T-helper 17 cell (primary cell): ENCODE measurements at regions not wholly inside any gene's neighbourhood (a gene's known extent, or its start where the extent isn't known, plus 50 kb on each side); places are given as distances from the start of the nearest gene placed in this dataset.
"Not testable (repeated sequence)": the region's sequence is repeated elsewhere in the genome, so short reads cannot be mapped to it uniquely, and the experiment has no call there.

ENCODE experiments used
- ATAC-seq: fragments of 150-1000 bp; cut with Tn5 transposase; 2 replicates; pipeline ENCODE4 v1.10.0; 2021; ENCODE audit warnings: mild to moderate bottlenecking, moderate library complexity
- DNase-seq, 3 donors: peaks; one replicate each; pipeline versions ENCODE4 v3.0.0 to v3.0.0-alpha.2; 2020 to 2021
- H3K9me3 ChIP-seq: one replicate; pipeline ENCODE4 v1.7.0; 2013; ENCODE audit warnings: low read length, mild to moderate bottlenecking; ENCODE audit not compliant: control insufficient read depth, poor library complexity, severe bottlenecking
- H3K27ac Mint-ChIP-seq: one replicate; pipeline ENCODE4 v1.8.0; 2022; ENCODE audit warnings: mild to moderate bottlenecking, moderate library complexity, mixed read lengths
- H3K27me3 Mint-ChIP-seq: one replicate; pipeline ENCODE4 v1.8.0; 2022; ENCODE audit warnings: mixed read lengths
- H3K36me3 Mint-ChIP-seq: one replicate; pipeline ENCODE4 v1.8.0; 2022; ENCODE audit warnings: low read depth, mixed read lengths
- H3K4me1 Mint-ChIP-seq: one replicate; pipeline ENCODE4 v1.8.0; 2022; ENCODE audit warnings: mild to moderate bottlenecking, mixed read lengths
- H3K4me3 Mint-ChIP-seq: one replicate; pipeline ENCODE4 v1.8.0; 2022; ENCODE audit warnings: mild to moderate bottlenecking, moderate library complexity, mixed read lengths

GRCh38 chr2:38494394-38494793 is 108.3 kb downstream of the HNRNPLL start:
- H3K27me3 Mint-ChIP-seq = no peaks in the 10 kb centered on the region
- peaks cover 2% of the 10 kb centered on the region for H3K36me3 Mint-ChIP-seq
- H3K27ac Mint-ChIP-seq = no peak overlapping the region
- H3K4me3 Mint-ChIP-seq = no peak overlapping the region
- no peak for ATAC-seq
- no peak for DNase-seq
- peaks cover 7% of the 10 kb centered on the region for H3K4me1 Mint-ChIP-seq
- no peaks in the 10 kb centered on the region for H3K9me3 ChIP-seq

GRCh38 chr2:38492042-38492615 is 110.6 kb downstream of the HNRNPLL start:
- H3K36me3 Mint-ChIP-seq = peaks cover 2% of the 10 kb centered on the region
- no peak overlapping the region for H3K27ac Mint-ChIP-seq
- no peaks in the 10 kb centered on the region for H3K4me1 Mint-ChIP-seq
- ATAC-seq (no peak), DNase-seq (no peak)
- no peaks in the 10 kb centered on the region for H3K9me3 ChIP-seq
- H3K4me3 Mint-ChIP-seq = no peak overlapping the region
- no peaks in the 10 kb centered on the region for H3K27me3 Mint-ChIP-seq

DNA sequence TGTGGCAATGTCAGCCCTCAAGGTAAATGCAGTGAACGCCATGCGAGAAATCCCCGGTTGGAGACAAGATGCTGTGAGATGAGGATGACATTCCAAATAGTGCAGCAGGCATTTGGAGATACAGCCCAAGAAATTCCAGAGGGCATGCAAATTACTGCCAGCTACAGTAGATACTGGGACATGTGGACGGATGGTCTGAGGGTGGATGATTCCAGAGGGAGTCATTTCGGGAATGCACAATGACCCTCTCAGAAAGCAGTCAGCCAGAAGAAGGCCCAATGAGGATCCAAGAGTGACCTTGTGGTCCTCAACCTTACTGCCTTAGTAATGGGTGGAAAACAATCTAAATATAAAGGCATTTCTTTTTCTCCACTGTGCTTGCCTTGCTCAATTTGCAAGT is 111.3 kb downstream of the HNRNPLL start:
- H3K4me1 Mint-ChIP-seq = no peaks in the 10 kb centered on the region
- ATAC-seq = no peak

DNA sequence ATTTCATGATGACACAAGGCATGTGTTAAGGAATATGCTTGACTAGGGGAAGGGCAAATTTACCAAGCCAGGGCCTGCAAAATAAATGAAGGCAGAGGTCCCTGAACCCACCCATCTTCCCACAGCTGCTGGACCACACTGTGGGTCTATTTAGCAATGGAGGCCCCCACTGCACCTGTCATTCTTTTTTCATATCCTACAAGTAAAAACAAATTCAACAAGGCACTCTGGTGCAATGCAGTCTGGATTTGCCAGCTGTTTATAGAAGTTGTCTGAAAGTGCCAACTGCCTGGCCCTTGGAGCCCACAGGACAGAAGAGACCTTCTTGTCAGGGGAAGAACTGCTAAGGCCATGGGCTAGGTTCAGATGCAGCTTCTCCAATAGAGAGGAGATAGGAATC is 112.8 kb upstream of the ATL2 start:
- H3K27ac Mint-ChIP-seq = no peak overlapping the region
- H3K4me3 Mint-ChIP-seq = no peak overlapping the region
- H3K9me3 ChIP-seq = no peaks in the 10 kb centered on the region
- no peak for ATAC-seq
- H3K27me3 Mint-ChIP-seq = no peaks in the 10 kb centered on the region
- no peak for DNase-seq
- H3K4me1 Mint-ChIP-seq = no peaks in the 10 kb centered on the region
- peaks cover 2% of the 10 kb centered on the region for H3K36me3 Mint-ChIP-seq

More for the DNA sequence above, 111.3 kb downstream of the HNRNPLL start:
- DNase-seq = no peak
- no peaks in the 10 kb centered on the region for H3K9me3 ChIP-seq
- Mint-ChIP-seq H3K27me3 (no peaks in the 10 kb centered on the region), H3K36me3 (peaks cover 2% of the 10 kb centered on the region), H3K27ac (no peak overlapping the region), H3K4me3 (no peak overlapping the region)

GRCh38 chr2:38487852-38488251 is 110.8 kb upstream of the ATL2 start:
- no peak overlapping the region for H3K27ac Mint-ChIP-seq
- H3K4me1 Mint-ChIP-seq = no peaks in the 10 kb centered on the region
- H3K9me3 ChIP-seq = no peaks in the 10 kb centered on the region
- H3K36me3 Mint-ChIP-seq = peaks cover 2% of the 10 kb centered on the region
- ATAC-seq (no peak), DNase-seq (no peak)
- peaks cover 4% of the 10 kb centered on the region for H3K27me3 Mint-ChIP-seq
- no peak overlapping the region for H3K4me3 Mint-ChIP-seq

DNA sequence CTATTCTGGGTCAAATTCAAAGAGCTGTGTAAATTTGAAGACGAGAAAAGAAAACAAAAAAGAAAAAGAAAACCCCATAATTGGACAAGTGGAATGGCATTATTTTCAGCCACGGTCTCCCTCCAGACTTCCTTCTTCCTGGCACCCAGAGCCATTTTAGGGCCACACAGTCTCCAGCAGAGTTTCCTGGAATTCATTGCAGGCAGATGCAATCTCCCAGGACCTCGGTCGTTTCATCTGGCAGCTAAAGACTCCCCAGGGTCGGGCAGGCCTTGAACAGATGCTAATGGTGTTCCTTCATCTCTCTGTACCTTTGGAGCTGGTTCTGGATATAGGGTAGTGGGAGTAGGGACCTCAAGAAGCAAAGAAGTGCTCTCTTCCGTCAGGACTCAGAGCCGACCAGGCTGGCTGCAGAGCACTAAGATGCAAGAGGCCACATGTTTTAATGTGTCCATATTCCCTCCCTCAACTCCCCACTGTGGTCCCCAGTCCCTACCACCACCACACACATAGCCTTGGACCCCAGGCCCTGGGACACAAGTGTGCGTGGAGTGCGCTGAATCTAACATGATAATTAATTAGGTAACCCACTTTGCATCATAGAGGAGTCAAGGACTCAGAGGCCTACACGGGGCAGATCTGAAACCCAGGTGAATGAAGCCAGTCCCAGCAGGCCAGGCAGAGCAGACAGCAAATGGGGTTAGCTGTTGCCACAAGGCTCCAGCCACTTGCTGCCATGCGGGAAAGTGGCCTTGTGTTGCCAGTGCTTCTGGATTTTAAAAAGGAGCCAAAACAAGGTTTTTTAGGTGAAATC is 109.3 kb upstream of the ATL2 start:
- Mint-ChIP-seq H3K4me1 (no peaks in the 10 kb centered on the region), H3K4me3 (no peak overlapping the region), H3K27ac (no peak overlapping the region), H3K27me3 (peaks cover 4% of the 10 kb centered on the region), H3K36me3 (no peaks in the 10 kb centered on the region)
- no peak for DNase-seq
- H3K9me3 ChIP-seq = no peaks in the 10 kb centered on the region
- no peak for ATAC-seq

GRCh38 chr2:38485734-38486133 is 108.7 kb upstream of the ATL2 start:
- no peak for DNase-seq
- no peak for ATAC-seq
- Mint-ChIP-seq H3K27me3 (peaks cover 4% of the 10 kb centered on the region), H3K27ac (no peak overlapping the region), H3K36me3 (no peaks in the 10 kb centered on the region), H3K4me1 (no peaks in the 10 kb centered on the region), H3K4me3 (no peak overlapping the region)
- no peaks in the 10 kb centered on the region for H3K9me3 ChIP-seq

- no peaks in the 10 kb centered on the region for H3K9me3 ChIP-seq
- Mint-ChIP-seq H3K27ac (no peak overlapping the region), H3K36me3 (no peaks in the 10 kb centered on the region), H3K4me1 (no peaks in the 10 kb centered on the region), H3K4me3 (no peak overlapping the region), H3K27me3 (peaks cover 4% of the 10 kb centered on the region)
- no peak for ATAC-seq
- DNase-seq = no peak
Observed at GRCh38 chr2:38484957-38485356, 107.9 kb upstream of the ATL2 start.

GRCh38 chr2:38483776-38484501 is 106.9 kb upstream of the ATL2 start:
- Mint-ChIP-seq H3K36me3 (no peaks in the 10 kb centered on the region), H3K4me3 (no peak overlapping the region), H3K27ac (no peak overlapping the region), H3K27me3 (peaks cover 4% of the 10 kb centered on the region), H3K4me1 (no peaks in the 10 kb centered on the region)
- DNase-seq (no peak), ATAC-seq (no peak)
- H3K9me3 ChIP-seq = no peaks in the 10 kb centered on the region

DNA sequence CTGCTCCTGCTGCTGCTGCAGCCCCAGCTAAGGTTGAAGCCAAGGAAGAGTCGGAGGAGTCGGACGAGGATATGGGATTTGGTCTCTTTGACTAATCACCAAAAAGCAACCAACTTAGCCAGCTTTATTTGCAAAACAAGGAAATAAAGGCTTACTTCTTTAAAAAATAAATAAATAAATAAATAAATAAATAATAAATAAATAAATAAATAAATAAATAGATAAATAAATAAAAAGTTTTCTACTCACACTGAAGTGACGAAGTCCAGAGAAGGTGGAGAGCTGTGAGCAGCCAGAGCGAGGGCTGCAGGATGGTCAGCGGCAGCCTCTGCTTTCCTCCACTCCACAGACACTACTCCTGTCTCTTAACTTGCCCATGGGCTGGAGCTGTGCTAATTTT is 105.6 kb upstream of the ATL2 start:
- H3K9me3 ChIP-seq, H3K4me3 Mint-ChIP-seq, ATAC-seq, H3K27me3 Mint-ChIP-seq, H3K27ac Mint-ChIP-seq, H3K36me3 Mint-ChIP-seq, H3K4me1 Mint-ChIP-seq, DNase-seq: not testable (repeated sequence)

DNA sequence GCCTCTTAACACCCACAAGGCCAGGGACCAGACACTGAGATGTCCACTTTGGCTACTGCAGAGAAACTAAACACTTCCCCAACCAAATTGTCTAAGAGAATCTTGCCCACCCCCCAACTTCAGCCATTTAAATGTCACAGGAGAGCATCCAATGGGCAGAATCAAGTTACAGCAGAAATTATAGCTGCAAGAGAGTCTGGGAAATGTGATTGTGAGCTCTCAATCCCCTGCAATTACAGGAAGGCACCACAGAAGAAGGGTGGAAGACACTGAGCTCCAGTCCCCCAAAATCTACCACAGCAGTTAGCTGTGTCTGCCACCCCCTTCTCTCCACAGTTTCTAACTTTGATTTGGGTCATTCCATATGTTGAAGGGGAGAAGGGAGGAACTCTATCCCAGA is 103.5 kb upstream of the ATL2 start:
- no peak overlapping the region for H3K27ac Mint-ChIP-seq
- H3K9me3 ChIP-seq = no peaks in the 10 kb centered on the region
- no peak for DNase-seq
- no peaks in the 10 kb centered on the region for H3K36me3 Mint-ChIP-seq
- ATAC-seq = no peak
- no peaks in the 10 kb centered on the region for H3K4me1 Mint-ChIP-seq
- no peak overlapping the region for H3K4me3 Mint-ChIP-seq
- H3K27me3 Mint-ChIP-seq = peaks cover 15% of the 10 kb centered on the region

DNA sequence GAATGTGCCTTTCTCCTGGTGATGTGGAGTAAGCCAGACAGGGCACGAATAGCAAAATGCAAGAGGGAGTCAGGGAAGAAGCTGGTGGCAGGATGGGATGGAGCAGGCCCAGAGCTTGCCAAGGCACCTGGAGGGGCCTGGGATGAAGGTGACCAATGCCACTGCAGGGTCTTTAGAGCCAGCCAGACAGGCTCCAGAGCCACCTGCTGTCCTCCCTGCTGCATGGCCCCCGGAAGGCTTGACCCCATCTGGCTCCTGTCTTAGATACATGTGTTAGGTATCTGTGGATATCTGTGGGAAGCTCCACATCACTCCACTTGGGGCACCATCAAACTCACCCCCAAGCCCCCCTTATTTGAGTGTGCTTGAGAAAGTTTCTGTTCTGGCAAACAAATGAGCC is 99.9 kb upstream of the ATL2 start:
- H3K36me3 Mint-ChIP-seq = peaks cover 10% of the 10 kb centered on the region
- H3K9me3 ChIP-seq = no peaks in the 10 kb centered on the region

GRCh38 chr2:38475567-38475881 is 98.5 kb upstream of the ATL2 start:
- Mint-ChIP-seq H3K4me3 (no peak overlapping the region), H3K27ac (no peak overlapping the region), H3K4me1 (peaks cover 5% of the 10 kb centered on the region), H3K27me3 (peaks cover 31% of the 10 kb centered on the region), H3K36me3 (peaks cover 11% of the 10 kb centered on the region)
- ATAC-seq (no peak), DNase-seq (no peak)
- no peaks in the 10 kb centered on the region for H3K9me3 ChIP-seq

More for the DNA sequence above, 99.9 kb upstream of the ATL2 start:
- peaks cover 5% of the 10 kb centered on the region for H3K4me1 Mint-ChIP-seq
- DNase-seq (no peak), ATAC-seq (no peak)
- H3K27ac Mint-ChIP-seq = no peak overlapping the region
- H3K4me3 Mint-ChIP-seq = no peak overlapping the region
- H3K27me3 Mint-ChIP-seq = peaks cover 31% of the 10 kb centered on the region
